ENCODE measurements at regions not wholly inside any gene's neighbourhood (a gene's known extent, or its start where the extent isn't known, plus 50 kb on each side); places are given as distances from the start of the nearest gene placed in this dataset.

DNA sequence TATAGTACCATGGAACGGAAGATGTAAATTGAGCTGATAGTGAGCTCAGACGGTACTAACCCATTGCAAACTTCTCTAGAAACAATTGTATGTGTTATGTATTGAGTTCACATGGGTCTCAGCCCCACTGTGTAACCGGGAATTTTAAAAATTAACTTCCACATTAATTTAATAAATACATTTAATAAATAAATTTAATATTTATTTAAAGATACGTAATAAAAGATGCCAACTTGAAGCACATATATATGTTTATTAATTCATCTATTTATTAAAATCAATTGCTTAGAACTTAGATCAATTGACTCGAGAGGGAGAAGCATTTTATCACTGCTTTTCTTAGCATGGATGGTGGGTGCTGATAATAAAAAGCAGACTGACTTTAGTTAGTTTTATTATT is 170.1 kb upstream of the NPVF start:
- H3K4me1 Mint-ChIP-seq, result no peaks in the 10 kb centered on the region
- Histone ChIP-seq H3K36me3 (replicated peaks in 1 of 2; ENCODE audit: control extremely low read depth in 1 of 2, control insufficient read depth in 1 of 2, extremely low read depth in 1 of 2, insufficient read depth in 2 of 2, low read length in 1 of 2) (no peaks in the 10 kb centered on the region), H3K9ac (ENCODE audit: low read length) (no peak overlapping the region), H3K79me2 (ENCODE audit: control insufficient read depth, insufficient read depth, low read length) (no peaks in the 10 kb centered on the region), H3K27me3 (replicated peaks in 1 of 4; ENCODE audit: control extremely low read depth in 1 of 4, control insufficient read depth in 3 of 4, insufficient read depth in 4 of 4, low read length in 3 of 4) (peaks cover 0 to 3% (median 0%) of the 10 kb centered on the region in 4 experiments), H3K4me3 (ENCODE audit: control extremely low read depth in 1 of 5, extremely low read depth in 1 of 5, insufficient read depth in 1 of 5, low read depth in 2 of 5, low read length in 4 of 5) (no peak overlapping the region), H2AFZ (ENCODE audit: insufficient read depth, low read depth, low read length, poor library complexity, severe bottlenecking) (no peak overlapping the region), H4K20me1 (ENCODE audit: control insufficient read depth, insufficient read depth, low read length, poor library complexity, severe bottlenecking) (no peaks in the 10 kb centered on the region), H3K27ac (ENCODE audit: low read length in 2 of 2) (no peak overlapping the region), H3K4me2 (replicated peaks; ENCODE audit: low read depth, low read length, poor library complexity, severe bottlenecking) (no peak overlapping the region), H3K4me1 (ENCODE audit: control insufficient read depth in 2 of 2, insufficient read depth in 2 of 2, low read length in 2 of 2) (no peaks in the 10 kb centered on the region), H3K9me3 (ENCODE audit: control extremely low read depth in 1 of 3, control insufficient read depth in 2 of 3, insufficient read depth in 1 of 3, low read length in 2 of 3) (no peaks in the 10 kb centered on the region)
- intact Hi-C loops (cut with micrococcal nuclease), result no loop called here
- TF ChIP-seq EZH2 (IDR thresholded peaks at IDR 0.05; ENCODE audit: borderline replicate concordance, insufficient read depth, low read depth, low read length, poor library complexity, severe bottlenecking), result no peak
- TF ChIP-seq, protein P1, sequence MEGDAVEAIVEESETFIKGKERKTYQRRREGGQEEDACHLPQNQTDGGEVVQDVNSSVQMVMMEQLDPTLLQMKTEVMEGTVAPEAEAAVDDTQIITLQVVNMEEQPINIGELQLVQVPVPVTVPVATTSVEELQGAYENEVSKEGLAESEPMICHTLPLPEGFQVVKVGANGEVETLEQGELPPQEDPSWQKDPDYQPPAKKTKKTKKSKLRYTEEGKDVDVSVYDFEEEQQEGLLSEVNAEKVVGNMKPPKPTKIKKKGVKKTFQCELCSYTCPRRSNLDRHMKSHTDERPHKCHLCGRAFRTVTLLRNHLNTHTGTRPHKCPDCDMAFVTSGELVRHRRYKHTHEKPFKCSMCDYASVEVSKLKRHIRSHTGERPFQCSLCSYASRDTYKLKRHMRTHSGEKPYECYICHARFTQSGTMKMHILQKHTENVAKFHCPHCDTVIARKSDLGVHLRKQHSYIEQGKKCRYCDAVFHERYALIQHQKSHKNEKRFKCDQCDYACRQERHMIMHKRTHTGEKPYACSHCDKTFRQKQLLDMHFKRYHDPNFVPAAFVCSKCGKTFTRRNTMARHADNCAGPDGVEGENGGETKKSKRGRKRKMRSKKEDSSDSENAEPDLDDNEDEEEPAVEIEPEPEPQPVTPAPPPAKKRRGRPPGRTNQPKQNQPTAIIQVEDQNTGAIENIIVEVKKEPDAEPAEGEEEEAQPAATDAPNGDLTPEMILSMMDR (IDR thresholded peaks at IDR 0.05), result no peak
- H3K27ac Mint-ChIP-seq, result no peak overlapping the region
- no peak for ATAC-seq (ENCODE audit: low read depth)
- WGBS (ENCODE audit: insufficient coverage), result no CpG with 5 or more reads among the region's 5 CpGs
- ChIA-PET POLR2A (no interaction called here), CTCF (interaction anchor here (0.7 kb wide), 1 partner anchor 9 kb away, joined by 3 read pairs; no protein-coding TSS in a partner anchor)
- peaks cover 27% of the 10 kb centered on the region for H3K27me3 Mint-ChIP-seq
- DNase-seq, result no peak
- no peaks in the 10 kb centered on the region for H3K9me3 Mint-ChIP-seq (ENCODE audit: insufficient read depth)
- no peak overlapping the region for H3K4me3 Mint-ChIP-seq

DNA sequence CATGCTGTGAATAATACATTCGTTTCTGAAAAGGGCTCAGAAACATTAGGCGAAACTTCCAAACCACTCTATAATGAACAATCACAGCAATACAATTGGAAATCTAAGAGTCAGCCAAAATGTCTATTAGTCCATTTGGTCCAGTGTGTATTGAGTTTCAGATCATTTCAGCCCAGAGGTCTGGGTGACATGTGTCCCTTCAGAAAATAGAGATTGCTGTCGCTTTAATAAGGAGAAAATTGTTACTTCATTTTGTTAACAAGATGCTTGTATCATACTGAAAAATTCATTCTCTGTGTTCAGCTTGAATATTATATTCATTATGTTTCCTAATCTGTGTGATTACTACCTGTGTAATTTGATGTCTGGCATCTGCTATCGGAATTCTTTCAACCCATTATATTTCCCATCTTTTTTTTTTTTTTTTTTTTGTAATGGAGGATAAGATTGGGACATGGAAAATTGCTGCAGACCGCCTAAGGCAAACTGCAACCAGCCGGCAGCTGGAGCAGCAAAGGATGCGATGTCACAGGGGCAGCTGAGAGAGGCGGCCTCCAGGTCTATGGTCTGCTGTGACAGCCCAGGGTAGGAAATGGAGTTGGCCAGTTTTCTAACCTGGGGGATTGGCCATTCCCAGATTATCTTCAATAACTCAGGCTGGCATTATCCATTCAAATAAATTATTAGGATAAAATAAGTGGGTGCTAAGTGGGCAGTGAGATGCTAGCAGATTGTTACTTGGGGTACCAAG is 170.9 kb upstream of the NPVF start:
- no peaks in the 10 kb centered on the region for H3K36me3 ChIP-seq (replicated peaks in 1 of 2; ENCODE audit: control extremely low read depth in 1 of 2, control insufficient read depth in 1 of 2, extremely low read depth in 1 of 2, insufficient read depth in 2 of 2, low read length in 1 of 2)
- no peak overlapping the region for H3K27ac ChIP-seq (ENCODE audit: low read length in 2 of 2)
- Mint-ChIP-seq H3K4me1 (no peaks in the 10 kb centered on the region), H3K27ac (no peak overlapping the region), H3K9me3 (ENCODE audit: insufficient read depth) (no peaks in the 10 kb centered on the region), H3K27me3 (peaks cover 32% of the 10 kb centered on the region), H3K4me3 (no peak overlapping the region)
- no peak overlapping the region for H3K4me2 ChIP-seq (replicated peaks; ENCODE audit: low read depth, low read length, poor library complexity, severe bottlenecking)
- ChIA-PET POLR2A (no interaction called here), CTCF (interaction anchor here (0.7 kb wide), 1 partner anchor 10 kb away, joined by 3 read pairs; no protein-coding TSS in a partner anchor)
- peaks cover 0 to 3% (median 0%) of the 10 kb centered on the region in 4 experiments for H3K27me3 ChIP-seq (replicated peaks in 1 of 4; ENCODE audit: control extremely low read depth in 1 of 4, control insufficient read depth in 3 of 4, insufficient read depth in 4 of 4, low read length in 3 of 4)
- no peak for TF ChIP-seq EZH2 (IDR thresholded peaks at IDR 0.05; ENCODE audit: borderline replicate concordance, insufficient read depth, low read depth, low read length, poor library complexity, severe bottlenecking)
- TF ChIP-seq, protein P1 (IDR thresholded peaks at IDR 0.05), result no peak
- no peaks in the 10 kb centered on the region for H3K79me2 ChIP-seq (ENCODE audit: control insufficient read depth, insufficient read depth, low read length)
- no peak overlapping the region for H2AFZ ChIP-seq (ENCODE audit: insufficient read depth, low read depth, low read length, poor library complexity, severe bottlenecking)
- no peak overlapping the region for H3K9ac ChIP-seq (ENCODE audit: low read length)
- H3K4me3 ChIP-seq (ENCODE audit: control extremely low read depth in 1 of 5, extremely low read depth in 1 of 5, insufficient read depth in 1 of 5, low read depth in 2 of 5, low read length in 4 of 5), result no peak overlapping the region
- H3K4me1 ChIP-seq (ENCODE audit: control insufficient read depth in 2 of 2, insufficient read depth in 2 of 2, low read length in 2 of 2), result no peaks in the 10 kb centered on the region
- no peaks in the 10 kb centered on the region for H3K9me3 ChIP-seq (ENCODE audit: control extremely low read depth in 1 of 3, control insufficient read depth in 2 of 3, insufficient read depth in 1 of 3, low read length in 2 of 3)
- DNase-seq, result no peak
- H4K20me1 ChIP-seq (ENCODE audit: control insufficient read depth, insufficient read depth, low read length, poor library complexity, severe bottlenecking), result no peaks in the 10 kb centered on the region
- ATAC-seq (ENCODE audit: low read depth), result no peak
- intact Hi-C loops (cut with micrococcal nuclease), result no loop called here
- 90% methylated on average over 3 of the region's 8 CpGs for WGBS (ENCODE audit: insufficient coverage)
